GM19455 (cell line): ENCODE measurements at regions not wholly inside any gene's neighbourhood (a gene's known extent, or its start where the extent isn't known, plus 50 kb on each side); places are given as distances from the start of the nearest gene placed in this dataset.
A peak's percentile ranks its signal among the peaks of the same experiment; 100 is the strongest.
"Not testable (repeated sequence)": the region's sequence is repeated elsewhere in the genome, so short reads cannot be mapped to it uniquely, and the experiment has no call there.

Experiments
- ATAC-seq: cut with Tn5 transposase; IDR thresholded peaks from one replicate; pipeline ENCODE4 v1.9.1; 2021; ENCODE audit not compliant: unreplicated experiment

DNA sequence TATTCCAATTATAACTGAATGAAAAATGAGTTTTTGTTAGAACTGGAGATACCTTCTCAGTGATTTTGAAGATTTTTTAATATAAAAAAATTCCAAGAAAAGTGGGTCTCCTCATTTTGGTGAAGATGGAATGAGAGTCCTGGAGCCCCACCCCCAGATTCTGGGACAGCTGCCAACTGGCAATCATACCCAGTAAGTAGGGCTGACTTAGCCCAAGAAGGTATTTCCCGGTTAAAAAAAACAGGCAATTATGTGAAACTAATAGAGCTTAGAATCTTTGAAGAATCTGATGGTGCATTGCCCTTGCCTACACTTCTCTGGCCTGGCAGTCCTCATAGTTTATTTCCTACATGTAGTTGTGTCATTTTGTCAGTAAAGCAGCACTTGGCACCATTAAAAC is 52.8 kb upstream of the VWDE start:
- ATAC-seq, result no peak

DNA sequence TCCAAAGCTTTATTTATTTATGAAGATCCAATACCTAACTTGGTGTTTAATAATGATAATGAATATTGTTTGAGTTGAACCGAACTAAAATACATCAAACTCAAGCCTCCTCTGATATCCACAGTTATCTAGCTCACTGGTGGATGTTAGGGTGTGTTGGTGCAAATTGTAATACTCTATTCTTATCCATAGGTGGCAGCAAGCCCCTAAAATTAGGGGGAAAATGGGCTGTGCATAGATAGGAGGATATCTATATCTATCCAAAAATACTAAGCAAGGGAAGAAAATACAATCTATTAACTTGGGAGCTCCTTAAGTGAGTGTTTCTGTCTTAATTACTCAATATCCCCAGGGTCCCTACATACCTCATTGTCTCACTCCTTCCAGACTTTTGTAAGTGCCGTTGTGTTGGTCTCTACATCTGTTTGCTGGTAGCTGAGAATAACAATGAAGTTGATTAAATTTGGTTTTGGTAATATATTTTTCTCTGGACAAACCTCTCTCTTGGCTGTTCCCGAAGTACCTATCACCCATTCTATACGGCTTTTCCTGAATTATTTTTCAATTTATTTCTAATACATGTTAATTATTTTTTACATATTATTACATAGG is 55.0 kb upstream of the VWDE start:
- peak; percentile 92 for ATAC-seq

DNA sequence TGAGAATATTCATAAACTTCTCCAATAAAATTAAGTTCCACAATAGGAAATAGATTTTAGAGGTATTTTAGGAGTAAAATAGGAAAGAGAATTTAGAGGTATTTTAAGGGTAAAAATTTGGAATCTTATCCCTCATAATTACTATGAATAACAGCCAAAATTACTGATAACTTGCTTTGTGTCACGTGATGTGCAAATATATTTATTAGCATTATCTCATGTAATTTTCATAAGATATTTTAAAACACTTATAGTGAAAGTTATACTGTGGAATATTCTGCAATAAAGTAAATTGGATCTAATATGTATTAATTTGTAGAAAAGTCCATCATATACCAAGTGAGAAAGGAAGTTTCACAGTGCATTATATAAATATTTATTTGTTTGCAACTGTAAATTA is 64.2 kb upstream of the VWDE start:
- ATAC-seq, result no peak

DNA sequence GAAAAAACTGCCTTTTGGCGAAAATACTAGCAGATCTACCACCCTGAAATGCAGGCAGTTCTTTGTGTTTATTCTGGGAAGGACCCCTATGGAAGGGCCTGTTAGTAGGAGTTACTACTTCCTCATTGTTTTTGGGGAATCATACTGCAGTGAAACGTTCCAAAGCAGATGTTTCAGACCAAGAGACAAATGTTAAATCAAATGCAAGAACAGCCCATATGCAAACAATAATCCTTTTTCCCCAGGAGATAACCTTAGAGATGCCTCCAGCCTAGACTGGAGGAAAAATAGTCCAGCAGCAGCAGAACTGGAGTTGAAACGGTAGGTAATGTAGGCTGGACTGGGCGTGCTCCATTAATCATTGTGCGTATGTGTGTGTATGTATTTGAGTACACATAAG is 65.9 kb upstream of the VWDE start:
- ATAC-seq, result no peak

DNA sequence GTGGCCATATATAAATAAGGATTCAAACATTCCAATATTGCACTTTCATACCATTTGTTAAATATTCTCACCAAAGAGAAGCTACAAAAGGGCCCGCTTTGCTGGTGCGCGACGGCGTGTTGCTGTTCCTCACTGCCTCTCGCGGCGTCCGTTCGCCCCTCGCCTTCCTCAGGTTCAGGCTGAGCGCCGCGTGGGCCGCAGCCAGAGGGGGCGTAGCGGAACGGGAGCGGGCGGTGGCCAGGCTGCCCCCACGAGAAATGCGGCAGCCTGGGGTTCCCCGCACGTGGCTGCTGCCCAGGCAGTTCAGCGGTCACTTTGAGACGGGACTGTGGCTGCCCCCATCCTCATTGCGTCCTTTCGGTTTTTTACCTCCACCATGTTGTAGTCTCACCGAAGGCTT is 67.3 kb upstream of the VWDE start:
- ATAC-seq, result no peak

DNA sequence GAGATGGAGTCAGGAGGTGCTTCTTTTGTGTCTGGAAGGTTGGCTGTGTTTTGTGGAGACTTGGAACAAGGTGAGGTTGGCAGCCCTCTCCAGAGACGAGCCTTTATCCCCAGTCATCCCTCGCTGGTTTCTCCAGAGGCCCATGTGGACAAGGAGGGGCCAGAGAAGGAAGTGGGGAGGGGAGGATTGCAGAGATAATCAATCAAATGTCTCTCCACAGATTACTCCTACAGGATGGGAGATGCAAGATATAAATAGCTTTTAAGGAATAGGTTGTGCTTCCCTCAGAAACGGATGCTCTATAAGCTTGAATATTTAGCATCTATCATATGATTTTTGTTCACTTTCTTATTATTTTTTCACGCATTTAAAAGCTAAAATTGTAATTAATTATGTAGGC is 70.4 kb upstream of the VWDE start:
- ATAC-seq, result no peak

DNA sequence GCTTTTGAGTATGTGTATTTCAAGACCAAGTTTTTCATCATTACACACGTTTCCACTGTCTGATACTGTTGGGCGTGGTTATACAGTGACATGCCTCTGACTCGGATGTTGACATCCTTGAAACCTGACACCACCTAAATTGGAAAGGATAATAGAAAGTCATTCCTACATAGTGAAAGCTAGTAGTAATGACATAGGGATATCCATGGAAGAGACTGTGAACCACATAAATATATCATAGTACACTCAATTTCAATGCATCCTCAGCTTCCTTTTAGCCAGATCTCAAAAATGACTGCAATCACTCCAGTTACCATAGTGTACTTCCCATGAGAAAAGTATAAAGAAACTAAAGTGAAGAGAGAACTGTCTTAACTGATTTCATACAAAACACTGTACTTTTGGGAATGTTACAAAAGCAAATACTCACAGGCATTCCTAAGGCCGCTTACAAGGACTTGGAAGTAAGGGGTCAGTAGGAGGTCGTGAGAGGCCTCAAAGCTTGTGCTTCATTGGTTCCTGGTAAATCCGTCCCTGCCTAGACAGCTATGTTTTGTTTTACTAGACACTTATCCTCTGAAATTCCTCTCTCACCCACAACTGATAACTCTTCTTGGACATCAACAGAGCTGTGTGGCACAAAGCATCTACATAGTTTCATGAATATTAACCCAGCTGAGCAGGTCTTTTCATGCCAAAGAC is 71.8 kb upstream of the VWDE start:
- ATAC-seq, result no peak

DNA sequence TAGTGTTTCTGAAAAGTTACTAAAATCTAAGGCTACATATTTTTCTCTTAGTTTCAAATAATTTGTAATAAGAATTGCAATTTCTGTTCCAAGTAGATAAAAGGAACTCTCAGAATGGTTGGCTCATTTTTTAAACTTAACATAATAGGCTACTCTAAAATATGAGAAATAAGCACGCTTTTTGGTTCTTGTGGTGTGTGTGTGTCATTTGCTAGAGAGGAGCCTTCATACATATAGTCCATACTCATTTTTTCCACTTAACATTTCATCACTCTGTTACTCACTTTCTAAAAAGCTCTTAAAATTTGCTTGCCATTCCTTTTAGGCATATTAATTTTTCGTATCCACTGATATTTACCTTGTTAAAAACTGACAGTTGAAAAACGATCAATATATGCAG is 74.0 kb upstream of the VWDE start:
- no peak for ATAC-seq

DNA sequence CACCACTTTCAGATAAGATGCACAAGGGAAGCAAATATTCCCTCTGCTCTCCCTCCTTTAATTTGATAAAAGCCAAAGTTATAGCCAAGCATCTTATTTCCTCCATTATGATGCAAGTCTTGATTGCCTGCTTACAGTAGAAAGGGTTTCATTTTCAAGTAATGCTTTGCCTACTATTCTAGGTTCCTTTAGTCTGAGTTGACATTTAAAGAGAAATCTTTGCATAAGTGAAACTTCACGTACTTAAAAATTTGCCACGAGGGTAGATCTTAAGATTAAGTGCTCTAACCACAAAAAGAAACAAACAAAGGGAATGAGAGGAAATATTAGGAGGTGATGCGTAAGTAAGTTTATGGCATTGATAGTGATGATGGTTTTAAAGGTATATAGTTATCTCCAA is 78.1 kb upstream of the VWDE start:
- peak; percentile 93 for ATAC-seq

DNA sequence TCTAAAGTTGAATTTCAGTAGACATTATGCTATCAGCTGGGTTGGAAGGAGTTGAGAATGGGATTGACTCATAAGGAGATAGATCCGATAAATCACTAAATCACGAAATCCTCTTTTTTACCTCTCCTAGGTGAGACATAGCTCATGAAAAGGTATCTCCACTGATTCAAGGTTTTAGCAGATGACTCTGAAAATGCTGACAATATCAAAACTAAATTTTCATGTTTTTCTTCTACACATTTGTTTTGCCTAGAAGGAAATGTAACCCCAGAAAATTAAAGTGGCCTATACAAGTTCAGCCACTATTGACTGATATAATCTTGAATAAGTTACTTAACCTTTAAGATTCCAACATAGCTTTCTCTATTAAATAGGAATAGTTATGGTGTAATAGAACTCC is 82.2 kb upstream of the VWDE start:
- no peak for ATAC-seq

DNA sequence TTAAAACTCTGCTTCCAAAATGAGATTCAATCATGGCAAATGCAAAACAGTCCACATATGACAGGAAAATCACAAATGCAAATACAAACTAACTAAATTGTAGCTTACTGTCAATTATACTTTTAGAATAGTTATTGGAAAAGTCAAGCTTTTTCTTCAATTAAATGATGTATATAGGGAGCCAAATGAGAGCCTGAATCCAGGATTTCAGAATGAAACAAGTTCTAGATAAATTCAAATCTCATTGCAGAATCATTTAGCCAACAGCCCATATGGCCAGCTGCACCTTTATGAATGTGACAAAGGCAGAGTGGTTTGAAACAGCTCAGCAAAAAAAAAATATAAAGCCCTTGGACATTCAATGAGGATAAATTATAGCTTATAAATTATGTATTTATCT is 82.2 kb upstream of the SCIN start:
- ATAC-seq, result no peak

DNA sequence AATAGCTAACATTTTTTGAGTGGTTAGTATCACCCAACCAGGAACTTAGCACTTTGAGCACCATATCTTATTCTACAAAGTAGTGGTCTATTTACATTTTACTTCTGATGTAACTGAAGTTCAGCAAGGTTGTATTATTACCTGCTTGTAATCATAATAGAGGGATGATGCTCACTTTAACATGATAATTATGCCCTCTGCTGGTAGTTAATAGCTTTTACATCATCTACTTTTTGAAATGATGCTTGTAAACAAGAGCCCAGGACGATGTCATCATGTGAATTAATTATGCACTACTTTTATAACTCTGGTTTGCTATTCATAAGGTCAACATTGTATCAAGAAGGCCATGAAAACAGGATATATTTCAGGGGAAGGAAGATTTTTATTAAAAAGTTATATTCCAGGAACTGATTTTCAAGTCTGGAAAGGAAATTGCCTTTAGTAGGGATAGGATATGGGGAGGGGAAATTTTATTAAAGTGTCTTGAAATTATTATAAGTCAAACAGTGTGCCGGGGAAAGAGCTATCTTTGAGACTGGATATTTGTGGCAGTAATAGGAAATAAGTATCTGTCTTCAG is 80.3 kb upstream of the SCIN start:
- peak; percentile 71 for ATAC-seq

DNA sequence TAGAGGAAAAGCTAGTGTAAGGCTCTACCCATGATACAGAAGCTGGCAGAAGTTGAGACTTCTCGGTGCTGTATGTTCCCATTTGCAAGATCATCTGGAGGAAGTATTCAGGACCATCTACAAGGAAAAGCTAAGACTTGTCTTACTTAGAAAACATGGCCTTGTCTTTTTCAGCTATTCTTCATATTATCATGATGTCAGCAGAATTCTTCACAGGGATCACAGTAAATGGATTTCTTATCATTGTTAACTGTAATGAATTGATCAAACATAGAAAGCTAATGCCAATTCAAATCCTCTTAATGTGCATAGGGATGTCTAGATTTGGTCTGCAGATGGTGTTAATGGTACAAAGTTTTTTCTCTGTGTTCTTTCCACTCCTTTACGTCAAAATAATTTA is 79.6 kb upstream of the SCIN start:
- no peak for ATAC-seq

DNA sequence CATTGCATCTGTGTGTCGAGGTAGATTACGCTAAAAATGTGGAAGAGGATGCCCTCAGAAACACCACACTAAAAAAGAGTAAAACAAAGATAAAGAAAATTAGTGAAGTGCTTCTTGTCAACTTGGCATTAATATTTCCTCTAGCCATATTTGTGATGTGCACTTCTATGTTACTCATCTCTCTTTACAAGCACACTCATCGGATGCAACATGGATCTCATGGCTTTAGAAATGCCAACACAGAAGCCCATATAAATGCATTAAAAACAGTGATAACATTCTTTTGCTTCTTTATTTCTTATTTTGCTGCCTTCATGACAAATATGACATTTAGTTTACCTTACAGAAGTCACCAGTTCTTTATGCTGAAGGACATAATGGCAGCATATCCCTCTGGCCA is 79.0 kb upstream of the SCIN start:
- no peak for ATAC-seq

DNA sequence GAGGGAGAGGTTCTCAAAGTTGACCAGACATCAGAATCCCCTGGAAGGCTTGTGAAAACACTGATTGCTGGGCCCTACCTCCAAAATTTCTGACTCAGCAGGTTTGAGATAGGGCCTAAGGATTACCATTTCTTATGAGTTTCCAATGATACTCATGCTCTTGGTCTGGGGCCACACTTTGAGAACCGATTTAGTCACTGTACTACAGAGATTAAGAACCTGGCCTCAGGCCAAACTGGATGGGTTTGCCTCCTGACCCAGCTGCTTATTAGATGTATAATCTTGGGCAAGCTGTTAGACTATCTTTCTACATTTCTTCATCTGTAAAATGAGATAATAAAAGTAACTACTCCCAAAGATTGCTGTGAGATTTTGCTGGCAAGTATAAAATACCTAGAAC is 77.1 kb upstream of the SCIN start:
- ATAC-seq, result no peak

DNA sequence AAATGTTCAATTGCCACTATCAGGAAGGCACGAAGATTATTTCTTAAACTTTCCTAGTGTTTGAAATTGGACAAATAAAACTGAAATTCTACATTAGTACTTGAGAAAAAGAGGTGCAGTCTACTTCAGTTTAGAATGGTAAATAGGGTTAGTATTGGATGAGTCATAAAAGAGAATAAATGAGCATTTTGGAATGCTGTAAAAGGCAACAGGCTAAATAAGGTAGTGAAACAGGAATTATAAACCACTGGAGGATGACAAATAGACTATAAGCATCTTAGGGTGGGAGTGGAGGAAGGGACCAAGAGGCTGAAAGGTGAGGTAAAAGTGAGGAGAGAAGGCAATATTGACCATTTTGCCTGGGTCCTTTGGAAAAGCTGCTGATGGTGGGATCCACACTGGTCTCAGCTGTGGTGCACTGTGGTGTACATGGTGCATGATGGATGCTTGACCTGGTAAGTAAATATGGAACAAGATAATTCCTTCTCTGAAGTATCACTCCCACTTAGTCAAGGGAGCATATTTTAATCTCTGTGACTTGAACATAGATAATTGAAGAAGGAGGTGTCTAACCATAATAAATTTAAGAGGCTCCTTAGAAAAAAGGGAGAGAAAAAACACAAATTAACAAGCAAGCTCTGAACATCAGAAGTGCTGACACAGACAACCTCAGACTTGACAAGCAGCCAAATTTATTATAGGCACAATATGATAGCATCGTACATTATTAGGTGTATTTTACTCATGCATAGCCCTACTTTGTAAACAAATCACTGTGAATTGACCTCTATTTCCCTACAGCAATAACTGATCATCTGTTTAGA is 76.4 kb upstream of the SCIN start:
- no peak for ATAC-seq

DNA sequence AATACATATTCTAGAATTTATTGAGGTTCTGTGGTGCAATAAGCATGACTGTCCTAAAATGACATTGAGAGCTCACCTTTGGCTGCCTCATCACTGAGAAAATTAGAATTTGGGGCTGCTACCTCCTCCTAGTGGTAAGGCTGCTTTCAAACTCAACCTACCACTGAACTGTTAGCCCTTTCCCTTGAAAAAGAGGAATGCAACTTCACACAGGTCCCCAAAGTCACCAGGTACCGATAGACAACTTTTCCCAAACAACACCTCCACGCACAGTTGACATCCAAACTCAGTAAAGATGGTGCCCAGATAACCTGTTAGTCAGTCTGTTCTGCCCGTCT is 75.9 kb upstream of the SCIN start:
- no peak for ATAC-seq

DNA sequence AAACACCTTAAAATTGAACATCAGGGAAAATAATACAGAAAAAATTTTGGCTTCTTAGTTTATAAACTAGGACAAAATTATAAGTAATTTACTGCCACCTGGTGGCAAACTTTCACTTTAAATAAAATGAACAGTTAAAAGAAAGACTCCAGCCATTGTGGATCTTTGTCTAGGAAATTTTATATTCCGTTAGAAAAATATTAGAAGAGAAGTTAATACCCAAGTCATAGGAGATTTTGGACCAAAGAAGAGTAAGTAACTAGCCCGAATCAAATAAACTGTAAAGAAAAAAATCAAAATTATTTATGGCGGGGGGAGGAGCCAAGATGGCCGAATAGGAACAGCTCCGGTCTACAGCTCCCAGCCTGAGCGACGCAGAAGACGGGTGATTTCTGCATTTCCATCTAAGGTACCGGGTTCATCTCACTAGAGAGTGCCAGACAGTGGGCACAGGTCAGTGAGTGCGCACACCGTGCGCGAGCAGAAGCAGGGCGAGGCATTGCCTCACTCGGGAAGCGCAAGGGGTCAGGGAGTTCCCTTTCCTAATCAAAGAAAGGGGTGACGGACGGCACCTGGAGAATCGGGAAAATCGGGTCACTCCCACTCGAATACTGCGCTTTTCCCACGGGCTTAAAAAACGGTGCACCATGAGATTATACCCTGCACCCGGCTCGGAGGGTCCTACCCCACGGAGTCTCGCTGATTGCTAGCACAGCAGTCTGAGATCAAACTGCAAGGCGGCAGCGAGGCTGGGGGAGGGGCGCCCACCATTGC is 73.4 kb upstream of the SCIN start:
- not testable (repeated sequence) for ATAC-seq

DNA sequence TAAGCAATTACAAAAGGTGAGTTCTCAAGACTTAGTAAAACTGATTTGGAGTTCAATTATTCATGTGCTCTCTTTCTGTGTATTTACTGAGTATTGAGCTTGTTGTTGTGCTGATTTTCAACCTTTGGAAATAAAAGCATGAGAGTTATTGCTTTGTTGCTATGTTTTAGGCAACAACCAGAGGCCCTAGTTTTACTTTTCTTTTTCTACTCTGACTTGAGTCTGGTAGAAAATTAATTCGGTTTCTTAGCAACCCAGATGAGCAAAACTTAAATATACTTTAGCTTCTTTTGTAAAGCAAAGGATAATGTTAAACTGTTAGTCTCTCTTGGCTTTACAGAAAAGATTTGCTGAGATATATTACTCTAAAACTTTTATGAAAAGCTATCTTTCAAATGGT is 66.4 kb upstream of the SCIN start:
- no peak for ATAC-seq

DNA sequence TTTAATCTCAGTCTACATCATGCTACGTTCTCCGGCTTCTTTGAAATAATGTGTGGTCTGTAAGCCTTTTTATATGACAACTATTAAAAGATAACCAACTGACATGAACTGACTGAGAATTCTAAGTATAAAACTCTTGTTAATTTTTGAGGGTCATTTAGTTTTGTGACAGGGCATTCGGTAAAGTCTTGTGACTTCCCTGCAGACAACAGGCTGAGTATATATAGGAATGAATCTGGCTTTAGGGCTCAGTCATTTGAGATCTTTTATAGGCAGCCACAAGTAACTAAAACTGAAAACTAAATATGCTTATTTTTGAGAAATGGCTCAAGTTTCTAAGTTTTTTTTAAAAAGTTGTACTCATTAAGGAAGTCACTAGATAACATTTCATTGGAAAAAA is 62.5 kb upstream of the SCIN start:
- no peak for ATAC-seq

DNA sequence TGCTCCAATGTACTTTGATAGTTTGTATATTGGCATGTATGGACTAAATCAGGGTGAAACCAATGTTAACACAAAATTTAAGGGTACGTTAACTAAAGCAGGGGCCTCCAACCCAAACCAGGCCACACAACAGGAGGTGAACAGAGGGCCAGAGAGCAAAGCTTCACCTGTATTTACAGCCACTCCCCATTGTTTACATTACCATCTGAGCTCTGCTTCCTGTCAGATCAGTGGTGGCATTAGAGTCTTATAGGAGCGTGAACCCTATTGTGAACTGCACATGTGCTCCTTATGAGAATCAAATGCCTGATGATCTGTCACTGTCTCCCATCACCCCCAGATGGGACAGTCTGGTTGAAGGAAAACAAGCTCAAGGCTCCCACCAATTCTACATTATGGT is 62.0 kb upstream of the SCIN start:
- ATAC-seq, result no peak
